Neural cell (in vitro differentiated cells): ENCODE measurements at regions not wholly inside any gene's neighbourhood (a gene's known extent, or its start where the extent isn't known, plus 50 kb on each side); places are given as distances from the start of the nearest gene placed in this dataset.

Experiments used
- H2AFZ ChIP-seq: fragments of 200-600, 300-800 bp; sonication (generic), shearing (Covaris generic); 2 replicates; pipeline ENCODE4 v1.6.0; 2014; ENCODE audit warnings: low read depth, mild to moderate bottlenecking, antibody characterized with exemption, low read length, moderate library complexity
- H3F3A ChIP-seq: fragments of 200-600 bp; shearing (Covaris generic); 2 replicates; pipeline ENCODE4 v1.6.1; 2016; ENCODE audit warnings: mild to moderate bottlenecking, moderate library complexity, mixed read lengths, antibody characterized with exemption, low read length; ENCODE audit not compliant: insufficient read depth, poor library complexity, severe bottlenecking
- H3K27ac ChIP-seq: fragments of 200-600, 300-800 bp; sonication (generic), shearing (Covaris generic); 2 replicates; pipeline ENCODE4 v1.5.1; 2014; ENCODE audit warnings: mild to moderate bottlenecking, low read length, moderate library complexity
- H3K27me3 ChIP-seq: fragments of 300-800, 200-600 bp; sonication (generic), shearing (Covaris generic); 2 replicates; pipeline ENCODE4 v1.6.0; 2014; ENCODE audit warnings: mild to moderate bottlenecking, low read depth, low read length, moderate library complexity; ENCODE audit not compliant: insufficient read depth
- H3K36me3 ChIP-seq: fragments of 300-800, 200-600 bp; sonication (generic), shearing (Covaris generic); 2 replicates; pipeline ENCODE4 v1.5.1; 2014; ENCODE audit warnings: mild to moderate bottlenecking, antibody characterized with exemption, low read length, moderate library complexity; ENCODE audit not compliant: insufficient read depth
- H3K4me2 ChIP-seq: fragments of 300-800, 200-600 bp; sonication (generic), shearing (Covaris generic); 2 replicates; pipeline ENCODE4 v1.6.0; 2014; ENCODE audit warnings: mild to moderate bottlenecking, low read length
- H3K4me3 ChIP-seq: fragments of 300-800, 200-600 bp; sonication (generic), shearing (Covaris generic); 2 replicates; pipeline ENCODE4 v1.5.1; 2014; ENCODE audit warnings: mild to moderate bottlenecking, low read length, moderate library complexity
- H3K79me2 ChIP-seq: fragments of 200-600 bp; shearing (Covaris generic); replicated peaks from 2 replicates; pipeline ENCODE4 v1.6.0; 2014; ENCODE audit warnings: mild to moderate bottlenecking, low read length, moderate library complexity; ENCODE audit not compliant: insufficient read depth
- H3K9ac ChIP-seq: fragments of 300-800, 200-600 bp; sonication (generic), shearing (Covaris generic); 2 replicates; pipeline ENCODE4 v1.6.1; 2016; ENCODE audit warnings: mild to moderate bottlenecking, low read length, mixed read lengths
- H3K9me2 ChIP-seq: fragments of 200-600 bp; shearing (Covaris generic); 2 replicates; pipeline ENCODE4 v1.6.1; 2016; ENCODE audit warnings: mild to moderate bottlenecking, low read length, mixed read lengths; ENCODE audit not compliant: insufficient read depth
- H3K9me3 ChIP-seq: fragments of 200-600, 300-800 bp; sonication (generic), shearing (Covaris generic); 2 replicates; pipeline ENCODE4 v1.6.1; 2016; ENCODE audit warnings: mild to moderate bottlenecking, mixed run types, low read length, moderate library complexity, mixed read lengths
- H4K20me1 ChIP-seq: fragments of 200-600 bp; shearing (Covaris generic); 2 replicates; pipeline ENCODE4 v1.6.1; 2016; ENCODE audit warnings: mild to moderate bottlenecking, mixed run types; ENCODE audit not compliant: insufficient read depth
- EP300 ChIP-seq: fragments of 450-650 bp; conservative IDR thresholded peaks from 2 replicates; pipeline ENCODE4 v1.6.1; 2014; ENCODE audit warnings: antibody characterized with exemption, mild to moderate bottlenecking, moderate library complexity; ENCODE audit not compliant: poor library complexity, severe bottlenecking
- EZH2 ChIP-seq: fragments of 200-600, 300-800 bp; shearing (Covaris generic), sonication (generic); IDR thresholded peaks from 2 replicates; pipeline ENCODE4 v1.6.1; 2014; ENCODE audit warnings: antibody characterized with exemption, low read length, borderline replicate concordance, mild to moderate bottlenecking; ENCODE audit not compliant: insufficient read depth, poor library complexity, severe bottlenecking
- MXI1 ChIP-seq: fragments of 450-650 bp; conservative IDR thresholded peaks from 2 replicates; pipeline ENCODE4 v1.6.1; 2014; ENCODE audit warnings: antibody characterized with exemption, mild to moderate bottlenecking; ENCODE audit not compliant: poor library complexity, severe bottlenecking
- POLR2AphosphoS5 ChIP-seq: IDR thresholded peaks from 2 replicates; pipeline ENCODE4 v1.6.1; 2012
- RAD21 ChIP-seq: fragments of 450-650 bp; conservative IDR thresholded peaks from 2 replicates; pipeline ENCODE4 v1.6.1; 2014; ENCODE audit warnings: antibody characterized with exemption, mild to moderate bottlenecking, moderate library complexity
- SMC3 ChIP-seq: fragments of 450-650 bp; conservative IDR thresholded peaks from 2 replicates; pipeline ENCODE4 v1.6.1; 2014; ENCODE audit warnings: antibody characterized with exemption, mild to moderate bottlenecking, moderate library complexity; ENCODE audit not compliant: poor library complexity
- TAF1 ChIP-seq: IDR thresholded peaks from 2 replicates; pipeline ENCODE4 v1.6.1; 2012; ENCODE audit warnings: low read depth
- TF ChIP-seq, protein P1 (sequence below): IDR thresholded peaks from 2 replicates; pipeline ENCODE4 v1.6.1; 2012; ENCODE audit warnings: borderline replicate concordance
- TF ChIP-seq, protein P2 (sequence below): fragments of 450-650 bp; IDR thresholded peaks from 2 replicates; pipeline ENCODE4 v1.5.1; 2014; ENCODE audit warnings: antibody characterized with exemption, mild to moderate bottlenecking, moderate library complexity; ENCODE audit not compliant: poor library complexity, severe bottlenecking

DNA sequence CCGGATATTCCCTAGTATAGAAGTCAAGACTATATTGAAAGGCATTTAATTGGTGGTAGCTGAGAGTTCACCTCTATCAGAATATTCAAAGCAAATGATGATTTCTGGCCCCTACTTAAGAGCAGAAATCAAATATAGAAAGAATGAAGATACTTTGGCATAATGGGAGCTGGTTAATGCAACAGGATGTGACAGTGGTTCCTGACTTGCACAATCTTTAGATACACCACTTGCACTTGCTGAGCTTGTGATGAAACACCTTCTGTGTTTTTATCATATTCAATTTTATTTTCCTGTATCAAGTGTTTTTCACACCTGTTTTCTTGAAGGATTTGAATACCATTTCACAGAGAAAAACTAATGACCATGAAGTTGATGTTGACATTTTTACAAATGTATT is 124.1 kb upstream of the CDH19 start:
- TF ChIP-seq RAD21, result no peak
- TF ChIP-seq POLR2AphosphoS5, result no peak
- no peak for TF ChIP-seq SMC3
- TF ChIP-seq, protein P1, sequence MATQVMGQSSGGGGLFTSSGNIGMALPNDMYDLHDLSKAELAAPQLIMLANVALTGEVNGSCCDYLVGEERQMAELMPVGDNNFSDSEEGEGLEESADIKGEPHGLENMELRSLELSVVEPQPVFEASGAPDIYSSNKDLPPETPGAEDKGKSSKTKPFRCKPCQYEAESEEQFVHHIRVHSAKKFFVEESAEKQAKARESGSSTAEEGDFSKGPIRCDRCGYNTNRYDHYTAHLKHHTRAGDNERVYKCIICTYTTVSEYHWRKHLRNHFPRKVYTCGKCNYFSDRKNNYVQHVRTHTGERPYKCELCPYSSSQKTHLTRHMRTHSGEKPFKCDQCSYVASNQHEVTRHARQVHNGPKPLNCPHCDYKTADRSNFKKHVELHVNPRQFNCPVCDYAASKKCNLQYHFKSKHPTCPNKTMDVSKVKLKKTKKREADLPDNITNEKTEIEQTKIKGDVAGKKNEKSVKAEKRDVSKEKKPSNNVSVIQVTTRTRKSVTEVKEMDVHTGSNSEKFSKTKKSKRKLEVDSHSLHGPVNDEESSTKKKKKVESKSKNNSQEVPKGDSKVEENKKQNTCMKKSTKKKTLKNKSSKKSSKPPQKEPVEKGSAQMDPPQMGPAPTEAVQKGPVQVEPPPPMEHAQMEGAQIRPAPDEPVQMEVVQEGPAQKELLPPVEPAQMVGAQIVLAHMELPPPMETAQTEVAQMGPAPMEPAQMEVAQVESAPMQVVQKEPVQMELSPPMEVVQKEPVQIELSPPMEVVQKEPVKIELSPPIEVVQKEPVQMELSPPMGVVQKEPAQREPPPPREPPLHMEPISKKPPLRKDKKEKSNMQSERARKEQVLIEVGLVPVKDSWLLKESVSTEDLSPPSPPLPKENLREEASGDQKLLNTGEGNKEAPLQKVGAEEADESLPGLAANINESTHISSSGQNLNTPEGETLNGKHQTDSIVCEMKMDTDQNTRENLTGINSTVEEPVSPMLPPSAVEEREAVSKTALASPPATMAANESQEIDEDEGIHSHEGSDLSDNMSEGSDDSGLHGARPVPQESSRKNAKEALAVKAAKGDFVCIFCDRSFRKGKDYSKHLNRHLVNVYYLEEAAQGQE, result no peak
- H3K79me2 ChIP-seq, result no peaks in the 10 kb centered on the region
- no peak overlapping the region for H3K4me2 ChIP-seq
- no peak overlapping the region for H3K4me3 ChIP-seq
- no peak overlapping the region for H2AFZ ChIP-seq
- H4K20me1 ChIP-seq, result no peaks in the 10 kb centered on the region
- no peaks in the 10 kb centered on the region for H3K9me3 ChIP-seq
- no peak overlapping the region for H3K27ac ChIP-seq
- no peaks in the 10 kb centered on the region for H3K36me3 ChIP-seq
- H3K9ac ChIP-seq, result no peak overlapping the region
- H3K27me3 ChIP-seq, result no peaks in the 10 kb centered on the region
- no peaks in the 10 kb centered on the region for H3K9me2 ChIP-seq
- H3F3A ChIP-seq, result no peaks in the 10 kb centered on the region

DNA sequence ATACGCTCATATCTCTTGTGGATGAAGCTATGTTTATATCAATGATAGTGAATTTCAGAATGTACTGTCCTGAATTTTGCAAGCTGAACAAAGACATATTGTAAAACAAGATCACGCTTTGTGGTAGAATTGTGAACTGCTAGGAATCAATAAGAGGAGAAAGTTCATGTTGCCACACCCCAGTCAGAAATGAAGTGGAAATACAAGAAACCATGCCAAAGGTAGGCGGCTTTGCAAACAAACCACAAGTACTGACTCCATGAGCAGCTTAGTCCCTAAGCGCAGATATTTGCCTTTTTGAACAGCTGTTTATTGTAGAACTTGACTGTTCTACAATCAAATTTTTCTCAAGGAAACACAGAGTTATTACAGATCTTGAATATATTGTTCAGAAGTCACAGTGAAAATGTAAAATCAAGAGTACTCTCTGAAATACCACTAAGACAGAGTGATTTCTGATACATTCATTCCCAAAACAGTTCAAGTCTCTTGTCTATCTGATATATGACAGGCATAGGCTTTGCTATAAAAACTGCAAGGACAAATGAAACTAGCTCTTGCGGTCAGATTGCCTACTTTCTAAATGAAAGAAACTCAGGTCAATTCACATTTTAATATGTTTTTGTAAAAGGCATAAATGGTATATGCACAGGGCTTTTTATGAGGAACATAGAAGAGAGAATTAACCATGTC is 120.9 kb upstream of the CDH19 start:
- no peak overlapping the region for H3K9ac ChIP-seq
- H4K20me1 ChIP-seq, result no peaks in the 10 kb centered on the region
- TF ChIP-seq EP300 (no peak), POLR2AphosphoS5 (no peak), TAF1 (no peak), MXI1 (no peak), SMC3 (no peak), RAD21 (no peak), EZH2 (no peak)
- TF ChIP-seq, protein P1, result no peak
- TF ChIP-seq, protein P2, sequence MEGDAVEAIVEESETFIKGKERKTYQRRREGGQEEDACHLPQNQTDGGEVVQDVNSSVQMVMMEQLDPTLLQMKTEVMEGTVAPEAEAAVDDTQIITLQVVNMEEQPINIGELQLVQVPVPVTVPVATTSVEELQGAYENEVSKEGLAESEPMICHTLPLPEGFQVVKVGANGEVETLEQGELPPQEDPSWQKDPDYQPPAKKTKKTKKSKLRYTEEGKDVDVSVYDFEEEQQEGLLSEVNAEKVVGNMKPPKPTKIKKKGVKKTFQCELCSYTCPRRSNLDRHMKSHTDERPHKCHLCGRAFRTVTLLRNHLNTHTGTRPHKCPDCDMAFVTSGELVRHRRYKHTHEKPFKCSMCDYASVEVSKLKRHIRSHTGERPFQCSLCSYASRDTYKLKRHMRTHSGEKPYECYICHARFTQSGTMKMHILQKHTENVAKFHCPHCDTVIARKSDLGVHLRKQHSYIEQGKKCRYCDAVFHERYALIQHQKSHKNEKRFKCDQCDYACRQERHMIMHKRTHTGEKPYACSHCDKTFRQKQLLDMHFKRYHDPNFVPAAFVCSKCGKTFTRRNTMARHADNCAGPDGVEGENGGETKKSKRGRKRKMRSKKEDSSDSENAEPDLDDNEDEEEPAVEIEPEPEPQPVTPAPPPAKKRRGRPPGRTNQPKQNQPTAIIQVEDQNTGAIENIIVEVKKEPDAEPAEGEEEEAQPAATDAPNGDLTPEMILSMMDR, result no peak
- no peak overlapping the region for H2AFZ ChIP-seq
- no peak overlapping the region for H3K27ac ChIP-seq
- H3K4me3 ChIP-seq, result no peak overlapping the region
- no peaks in the 10 kb centered on the region for H3K79me2 ChIP-seq
- H3K27me3 ChIP-seq, result no peaks in the 10 kb centered on the region
- H3K36me3 ChIP-seq, result no peaks in the 10 kb centered on the region
- H3K4me2 ChIP-seq, result no peak overlapping the region
- H3F3A ChIP-seq, result no peaks in the 10 kb centered on the region
- H3K9me3 ChIP-seq, result no peaks in the 10 kb centered on the region
- no peaks in the 10 kb centered on the region for H3K9me2 ChIP-seq
